Omental fat pad (tissue), 3 donors: ENCODE measurements at regions not wholly inside any gene's neighbourhood (a gene's known extent, or its start where the extent isn't known, plus 50 kb on each side); places are given as distances from the start of the nearest gene placed in this dataset.

Experiments
- ATAC-seq: fragments of 150-250 bp; one replicate; pipeline ENCODE4 v1.9.1; 2016; ENCODE audit warnings: mild to moderate bottlenecking, moderate library complexity; ENCODE audit not compliant: low FRiP score
- DNase-seq: peaks from one replicate; pipeline ENCODE4 v3.0.0-alpha.2; 2019; ENCODE audit warnings: low spot score
- TF ChIP-seq, protein P1 (sequence below), 3 donors: fragments of 450-650 bp; IDR thresholded peaks; one replicate each; pipeline ENCODE4 v1.5.1; 2016 to 2017; ENCODE audit warnings: antibody characterized with exemption in 3 of 3, mild to moderate bottlenecking in 3 of 3, moderate library complexity in 2 of 3

DNA sequence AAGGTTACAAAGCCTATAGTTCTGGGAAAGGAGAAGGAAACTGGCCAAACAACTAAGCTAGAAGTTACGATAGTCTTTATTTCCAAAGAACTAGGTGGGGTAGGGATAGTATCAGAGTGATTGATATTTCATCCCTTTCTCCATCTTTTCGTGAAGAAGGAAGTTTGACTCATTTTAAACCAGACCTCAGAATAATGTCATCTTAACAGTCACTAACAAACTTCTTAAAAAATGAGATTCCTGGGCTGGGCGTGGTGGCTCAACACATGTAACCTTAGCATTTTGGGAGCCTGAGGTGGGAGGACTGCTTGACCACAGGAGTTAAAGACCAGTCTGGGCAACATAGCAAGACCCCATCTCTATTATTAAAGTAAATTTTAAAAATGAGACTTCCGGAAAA is 69.4 kb downstream of the ARL4A start:
- ATAC-seq (no peak), DNase-seq (no peak)
- TF ChIP-seq, protein P1, sequence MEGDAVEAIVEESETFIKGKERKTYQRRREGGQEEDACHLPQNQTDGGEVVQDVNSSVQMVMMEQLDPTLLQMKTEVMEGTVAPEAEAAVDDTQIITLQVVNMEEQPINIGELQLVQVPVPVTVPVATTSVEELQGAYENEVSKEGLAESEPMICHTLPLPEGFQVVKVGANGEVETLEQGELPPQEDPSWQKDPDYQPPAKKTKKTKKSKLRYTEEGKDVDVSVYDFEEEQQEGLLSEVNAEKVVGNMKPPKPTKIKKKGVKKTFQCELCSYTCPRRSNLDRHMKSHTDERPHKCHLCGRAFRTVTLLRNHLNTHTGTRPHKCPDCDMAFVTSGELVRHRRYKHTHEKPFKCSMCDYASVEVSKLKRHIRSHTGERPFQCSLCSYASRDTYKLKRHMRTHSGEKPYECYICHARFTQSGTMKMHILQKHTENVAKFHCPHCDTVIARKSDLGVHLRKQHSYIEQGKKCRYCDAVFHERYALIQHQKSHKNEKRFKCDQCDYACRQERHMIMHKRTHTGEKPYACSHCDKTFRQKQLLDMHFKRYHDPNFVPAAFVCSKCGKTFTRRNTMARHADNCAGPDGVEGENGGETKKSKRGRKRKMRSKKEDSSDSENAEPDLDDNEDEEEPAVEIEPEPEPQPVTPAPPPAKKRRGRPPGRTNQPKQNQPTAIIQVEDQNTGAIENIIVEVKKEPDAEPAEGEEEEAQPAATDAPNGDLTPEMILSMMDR (IDR thresholded peaks at IDR 0.05): no peak

- DNase-seq (no peak), ATAC-seq (peak; percentile 89)
- TF ChIP-seq, protein P1 (IDR thresholded peaks at IDR 0.05): no peak
Observed at GRCh38 chr7:12757443-12757842, 70.0 kb downstream of the ARL4A start.

DNA sequence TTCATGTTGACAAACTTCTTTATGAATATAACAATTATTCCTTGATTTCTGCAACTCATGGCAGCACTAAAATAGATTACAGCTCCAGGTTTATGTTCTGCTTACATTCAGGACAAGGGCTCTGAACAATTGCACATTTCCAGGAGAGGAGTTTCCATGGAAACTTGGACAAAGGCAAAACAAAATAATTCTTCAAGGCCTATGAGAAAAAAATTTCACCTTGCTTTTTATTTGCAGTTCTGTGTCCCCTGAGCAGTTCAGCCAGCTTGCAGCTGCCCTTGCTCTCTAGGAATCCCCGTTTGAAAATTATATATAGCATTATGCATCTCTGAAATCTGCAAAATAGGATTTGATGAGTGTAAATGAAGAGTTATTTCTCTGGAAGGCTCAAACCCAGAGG is 71.7 kb downstream of the ARL4A start:
- DNase-seq (no peak), ATAC-seq (no peak)
- TF ChIP-seq, protein P1 (IDR thresholded peaks at IDR 0.05): no peak

- TF ChIP-seq, protein P1 (IDR thresholded peaks at IDR 0.05): no peak
- no peak for DNase-seq
- no peak for ATAC-seq
Observed at GRCh38 chr7:12761111-12761510, 73.7 kb downstream of the ARL4A start.

DNA sequence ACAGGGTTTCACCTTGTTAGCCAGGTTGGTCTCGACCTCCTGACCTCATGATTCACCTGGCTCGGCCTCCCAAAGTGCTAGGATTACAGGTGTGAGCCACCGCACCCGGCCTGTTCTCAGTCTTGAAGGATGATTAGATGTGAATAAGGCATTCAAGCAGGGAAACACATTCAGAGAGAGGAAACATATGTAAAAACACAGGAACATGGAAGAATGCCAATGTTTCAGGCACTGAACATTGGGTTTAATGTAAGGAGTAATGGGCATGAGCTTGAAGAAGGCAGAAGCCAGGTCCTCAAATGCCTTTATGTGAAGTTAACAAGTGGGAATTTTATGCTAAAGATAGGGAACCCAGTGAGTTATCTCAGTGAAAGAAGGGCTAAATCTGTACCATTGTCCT is 74.3 kb downstream of the ARL4A start:
- TF ChIP-seq, protein P1 (IDR thresholded peaks at IDR 0.05): no peak
- ATAC-seq (no peak), DNase-seq (no peak)

DNA sequence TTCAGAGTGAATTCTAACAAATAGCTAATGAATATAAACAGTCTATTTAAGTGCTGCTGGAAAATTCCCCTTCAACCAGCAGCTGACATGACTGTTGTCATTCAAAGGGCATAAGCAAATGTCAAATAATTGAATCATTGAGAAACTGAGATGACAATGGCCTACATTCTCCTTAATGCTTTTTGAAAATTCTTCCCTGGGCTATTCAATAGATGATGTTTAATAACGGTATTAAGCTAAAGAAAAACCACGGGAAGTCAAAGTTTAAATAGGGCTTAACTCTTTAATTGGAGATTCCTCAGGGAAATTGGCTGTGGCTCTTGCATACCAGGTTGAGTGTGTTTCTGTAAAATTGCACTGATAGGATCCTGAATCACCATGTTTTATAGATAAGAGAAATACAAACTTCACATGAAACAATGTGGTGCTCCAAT is 77.0 kb downstream of the ARL4A start:
- ATAC-seq (no peak), DNase-seq (no peak)
- TF ChIP-seq, protein P1 (IDR thresholded peaks at IDR 0.05): no peak

DNA sequence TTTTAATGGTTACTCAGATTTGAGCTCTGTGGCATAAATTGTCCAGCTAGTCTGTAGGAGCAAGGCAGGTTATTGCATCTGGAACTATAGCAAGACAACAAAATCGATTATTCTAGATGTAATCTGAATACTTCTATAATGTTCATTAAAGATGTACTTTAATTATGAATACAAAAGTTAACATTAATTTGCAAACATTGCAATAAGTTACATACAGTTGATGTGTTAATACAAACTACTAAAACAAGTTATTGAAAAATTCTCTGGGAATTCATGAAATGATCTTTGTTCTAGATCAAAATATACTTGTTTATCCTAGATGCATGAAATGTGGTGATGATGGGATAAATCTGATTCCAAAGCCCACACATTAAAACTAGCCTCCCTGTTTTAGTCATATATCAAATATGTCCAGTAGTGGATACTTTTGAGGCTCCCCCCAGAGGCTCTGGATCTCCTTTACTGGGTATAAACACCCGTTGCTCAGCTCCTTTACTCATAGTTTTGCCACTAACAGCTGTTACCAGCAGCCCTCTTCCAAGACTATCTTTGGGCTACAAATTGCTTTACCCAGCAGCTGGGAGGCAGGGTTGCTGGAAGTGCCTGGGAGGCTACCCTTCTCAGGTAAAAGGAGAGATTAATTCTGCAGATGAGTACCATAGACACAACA is 78.1 kb downstream of the ARL4A start:
- TF ChIP-seq, protein P1 (IDR thresholded peaks at IDR 0.05): no peak
- no peak for ATAC-seq
- no peak for DNase-seq
